T-helper 2 cell (primary cell): ENCODE measurements at regions not wholly inside any gene's neighbourhood (a gene's known extent, or its start where the extent isn't known, plus 50 kb on each side); places are given as distances from the start of the nearest gene placed in this dataset.
A peak's percentile ranks its signal among the peaks of the same experiment; 100 is the strongest.

Experiments
- DNase-seq, 5 experiments: peaks; one replicate each; pipeline versions ENCODE4 v3.0.0 to v3.0.0-alpha.2; 2012 to 2022

- DNase-seq: no peak
Observed at GRCh38 chr11:36817336-36817965, 219.4 kb upstream of the RAG2 start.

DNA sequence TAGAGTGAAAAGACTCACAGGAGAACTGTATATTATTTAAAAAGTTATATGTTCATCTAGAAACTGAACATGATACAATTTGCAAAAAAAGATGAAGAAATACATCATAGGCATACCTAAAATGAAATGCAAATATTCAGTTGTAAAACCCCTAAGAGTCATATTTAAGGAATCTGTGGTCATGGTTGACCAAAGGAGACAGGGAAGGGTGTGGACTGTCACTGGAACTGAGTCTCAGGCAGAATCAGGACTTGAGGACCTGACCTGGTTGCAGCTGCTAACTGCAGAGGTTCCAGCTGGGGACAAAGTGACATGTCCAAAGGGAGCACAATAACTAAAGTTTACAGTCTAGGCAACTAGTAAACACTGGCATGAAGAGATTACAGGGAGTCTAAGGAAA is 211.3 kb upstream of the RAG2 start:
- DNase-seq: no peak

DNA sequence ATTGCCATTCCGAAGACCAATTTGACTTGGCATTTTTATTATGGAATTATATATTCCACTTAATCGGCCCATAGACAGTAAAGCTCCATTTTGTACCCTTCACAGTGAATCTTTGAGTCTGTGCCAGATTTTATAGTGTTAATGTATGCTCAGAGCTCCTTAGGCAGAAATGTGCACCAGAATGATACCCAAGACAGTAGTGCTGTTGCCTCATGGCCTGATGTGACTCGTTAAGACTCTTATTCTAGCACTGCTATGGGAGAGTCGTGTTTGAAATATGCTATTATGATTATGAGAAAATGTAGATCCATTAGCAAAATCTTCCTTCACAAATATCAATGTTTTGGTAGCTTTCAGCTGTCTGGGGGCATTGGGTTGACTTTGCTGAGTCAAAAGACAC is 209.8 kb upstream of the RAG2 start:
- DNase-seq: no peak

GRCh38 chr11:36803084-36803483 is 205.0 kb upstream of the RAG2 start:
- DNase-seq: no peak

GRCh38 chr11:36792996-36793914 is 195.2 kb upstream of the RAG2 start:
- DNase-seq: no peak

- DNase-seq: no peak
Observed at GRCh38 chr11:36791957-36792356, 193.9 kb upstream of the RAG2 start.

GRCh38 chr11:36790526-36790925 is 192.5 kb upstream of the RAG2 start:
- DNase-seq: no peak

DNA sequence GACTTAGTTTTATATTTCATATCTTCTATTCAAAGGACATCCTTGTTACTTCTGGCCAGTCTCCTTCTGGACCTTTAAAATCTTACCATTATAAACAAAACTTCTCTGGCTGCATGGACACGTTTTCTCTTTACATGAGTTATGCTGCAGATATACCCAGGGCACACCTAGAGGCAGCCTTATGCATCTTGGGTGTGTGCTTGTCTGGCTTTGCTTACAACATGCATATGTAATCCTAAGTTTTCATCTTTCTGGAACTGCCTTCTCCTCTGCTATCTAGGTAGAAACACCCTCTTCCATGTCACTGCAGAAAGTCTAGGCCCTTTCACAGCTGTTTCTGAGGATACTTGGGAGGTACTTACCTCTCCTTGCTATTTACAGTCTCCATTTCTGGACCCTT is 185.8 kb upstream of the RAG2 start:
- no peak for DNase-seq

DNA sequence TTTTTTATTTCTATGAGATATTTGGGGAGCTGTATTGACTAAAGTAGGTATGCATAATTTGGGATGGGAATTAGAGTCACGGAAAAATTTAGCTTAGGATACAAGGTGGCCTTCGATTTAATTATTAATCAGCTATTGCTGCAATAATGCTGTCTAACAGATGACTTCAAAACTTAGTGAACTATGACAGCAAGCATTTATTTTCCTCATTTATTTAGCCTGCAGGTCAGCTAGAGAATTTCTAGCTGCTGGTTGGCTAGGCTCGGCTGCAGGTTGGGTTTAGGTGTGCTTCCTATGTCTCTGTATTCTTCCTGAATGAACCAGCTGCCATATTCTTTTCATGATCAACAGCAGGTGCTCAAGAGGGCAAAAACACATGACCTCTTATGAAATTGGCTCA is 181.8 kb upstream of the RAG2 start:
- no peak for DNase-seq

DNA sequence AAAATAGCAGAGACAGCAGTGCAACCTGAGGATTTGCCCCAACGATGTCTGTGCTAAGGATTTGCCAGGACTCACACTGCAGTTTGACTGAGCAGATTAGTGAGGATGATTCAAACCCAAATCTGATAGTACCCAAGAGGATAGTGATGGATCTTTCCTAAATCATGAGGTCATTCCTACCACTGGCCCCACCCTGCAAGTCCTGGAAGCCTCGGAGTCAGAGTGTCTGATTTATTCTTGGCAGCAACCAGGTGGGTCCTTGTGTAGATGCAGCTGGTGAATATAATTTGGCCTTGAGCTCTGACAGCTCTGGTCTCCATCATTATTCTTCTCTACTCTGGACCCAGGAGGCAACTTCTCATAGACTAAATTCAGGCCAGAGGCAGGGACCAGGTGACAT is 179.3 kb upstream of the RAG2 start:
- DNase-seq: no peak

GRCh38 chr11:36775756-36776155 is 177.7 kb upstream of the RAG2 start:
- no peak for DNase-seq

DNA sequence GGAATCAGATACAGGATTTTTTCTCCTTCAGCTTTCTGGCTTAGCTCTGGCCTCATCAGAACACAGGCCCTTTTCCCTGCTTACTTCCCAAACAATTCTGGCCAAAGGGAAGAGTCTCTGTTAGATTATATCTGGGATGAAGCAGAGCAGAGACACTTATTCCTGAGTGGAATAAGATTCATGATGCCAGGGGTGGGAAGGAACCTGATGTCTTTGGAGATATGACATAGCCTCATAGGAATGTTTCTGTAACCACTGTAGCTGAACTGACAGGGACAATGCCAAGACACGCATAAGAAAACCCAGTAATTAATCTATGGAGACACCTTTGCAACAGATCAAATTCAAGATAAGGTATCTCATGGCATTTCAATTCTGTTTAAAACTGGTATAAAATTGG is 177.1 kb upstream of the RAG2 start:
- DNase-seq: no peak

DNA sequence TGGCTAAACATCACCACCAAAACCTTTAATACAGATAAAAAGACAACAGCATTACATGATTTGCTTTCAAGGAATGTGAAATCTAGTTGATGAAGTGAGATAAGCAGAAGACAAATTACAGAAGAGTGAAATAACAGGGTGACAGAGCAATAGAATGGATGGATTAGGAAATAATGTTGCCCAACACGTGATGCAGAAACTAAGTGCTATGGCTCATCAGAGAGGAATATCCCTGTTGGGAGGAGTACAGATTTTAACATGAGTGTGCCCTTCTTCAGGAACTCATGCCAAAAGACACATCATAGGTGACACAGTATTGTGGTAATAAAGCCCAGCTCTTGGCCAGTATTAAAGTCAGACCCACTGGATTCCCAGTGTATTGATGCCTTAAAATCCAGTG is 176.6 kb upstream of the RAG2 start:
- no peak for DNase-seq

GRCh38 chr11:36763187-36763586 is 165.2 kb upstream of the RAG2 start:
- peak in 1 of 5 experiments; percentile 16 for DNase-seq

GRCh38 chr11:36757075-36757474 is 159.0 kb upstream of the RAG2 start:
- DNase-seq: no peak

DNA sequence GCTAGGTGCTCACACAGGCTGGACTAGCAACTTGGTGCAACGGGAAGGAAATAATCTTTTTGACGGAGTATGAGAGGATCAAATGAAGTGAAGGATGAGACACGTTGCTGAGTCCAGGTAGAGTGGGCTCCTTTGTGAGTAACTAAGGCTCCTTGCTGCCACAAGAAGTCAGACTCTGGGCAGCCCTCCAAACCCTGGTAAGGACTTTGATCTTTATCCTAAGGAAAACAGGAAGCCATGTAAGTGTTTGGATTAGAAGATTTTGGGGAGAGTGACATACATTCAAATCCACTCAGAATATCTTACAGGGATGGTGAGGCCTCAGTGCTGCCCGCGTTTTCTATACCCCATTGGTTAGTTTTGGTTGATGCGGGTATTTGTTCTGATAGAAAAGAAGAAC is 155.9 kb upstream of the RAG2 start:
- no peak for DNase-seq

GRCh38 chr11:36751996-36752395 is 154.0 kb upstream of the RAG2 start:
- DNase-seq: no peak

GRCh38 chr11:36751335-36751781 is 153.3 kb upstream of the RAG2 start:
- no peak for DNase-seq

DNA sequence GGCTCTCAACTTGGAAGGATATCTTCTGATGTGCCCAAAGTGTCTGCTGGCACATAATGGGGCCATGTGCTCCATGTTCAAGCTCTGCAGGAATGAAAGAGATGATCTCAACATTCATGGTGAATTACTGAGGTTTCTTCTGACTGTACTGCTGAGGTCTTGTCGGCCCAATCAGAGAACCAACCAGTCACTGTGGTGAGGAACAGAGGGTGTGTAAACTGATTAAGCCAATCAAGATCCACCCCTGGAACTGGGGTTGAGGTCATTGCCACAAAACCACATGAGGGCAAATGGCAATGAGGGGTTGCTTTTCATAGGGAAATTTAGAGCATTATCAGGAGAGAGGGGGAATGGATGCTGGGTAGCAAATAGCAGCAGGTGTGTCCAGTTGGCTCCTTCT is 152.3 kb upstream of the RAG2 start:
- peak in 1 of 5 experiments; percentile 23 for DNase-seq

GRCh38 chr11:36748836-36749235 is 150.8 kb upstream of the RAG2 start:
- DNase-seq: no peak

DNA sequence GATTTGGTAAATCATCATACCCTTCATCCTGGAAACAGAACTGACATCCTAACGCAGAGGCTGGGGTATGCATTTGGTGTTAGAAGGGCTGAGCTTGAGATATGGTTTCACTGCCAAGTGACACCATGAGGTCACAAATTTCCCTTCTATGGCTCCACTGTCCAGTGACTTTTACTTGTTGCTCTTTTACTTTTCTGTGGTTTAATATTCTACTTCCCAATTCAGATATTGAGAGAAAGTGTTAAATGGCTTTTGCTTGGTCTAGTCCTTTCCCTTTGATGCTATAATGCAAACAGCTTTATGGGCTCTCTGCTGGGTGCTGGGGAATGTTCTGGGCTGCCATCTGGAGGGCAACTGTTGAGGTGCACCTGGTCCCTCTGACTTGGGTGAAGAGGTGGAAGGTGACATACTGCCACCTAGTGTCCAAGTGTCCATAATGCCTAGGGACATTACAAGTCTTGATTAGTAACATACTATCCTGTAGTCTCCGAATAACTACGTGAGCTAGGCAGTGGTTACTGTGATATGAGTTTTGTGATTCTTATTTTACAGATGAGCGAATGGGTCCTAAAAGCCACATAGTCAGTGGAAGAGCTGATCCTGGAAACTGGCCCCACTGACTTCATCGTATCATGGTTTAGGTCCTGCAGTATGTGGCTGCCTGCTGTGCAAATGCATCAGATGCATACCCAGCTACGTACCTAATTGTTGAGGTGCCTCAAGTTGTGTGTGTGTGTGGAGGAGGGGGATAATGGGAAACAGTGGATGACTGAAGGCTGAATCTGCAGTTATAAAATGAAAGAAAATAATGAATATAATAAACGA is 149.1 kb upstream of the RAG2 start:
- DNase-seq: peak; percentile 46 to 88 (median 66)

DNA sequence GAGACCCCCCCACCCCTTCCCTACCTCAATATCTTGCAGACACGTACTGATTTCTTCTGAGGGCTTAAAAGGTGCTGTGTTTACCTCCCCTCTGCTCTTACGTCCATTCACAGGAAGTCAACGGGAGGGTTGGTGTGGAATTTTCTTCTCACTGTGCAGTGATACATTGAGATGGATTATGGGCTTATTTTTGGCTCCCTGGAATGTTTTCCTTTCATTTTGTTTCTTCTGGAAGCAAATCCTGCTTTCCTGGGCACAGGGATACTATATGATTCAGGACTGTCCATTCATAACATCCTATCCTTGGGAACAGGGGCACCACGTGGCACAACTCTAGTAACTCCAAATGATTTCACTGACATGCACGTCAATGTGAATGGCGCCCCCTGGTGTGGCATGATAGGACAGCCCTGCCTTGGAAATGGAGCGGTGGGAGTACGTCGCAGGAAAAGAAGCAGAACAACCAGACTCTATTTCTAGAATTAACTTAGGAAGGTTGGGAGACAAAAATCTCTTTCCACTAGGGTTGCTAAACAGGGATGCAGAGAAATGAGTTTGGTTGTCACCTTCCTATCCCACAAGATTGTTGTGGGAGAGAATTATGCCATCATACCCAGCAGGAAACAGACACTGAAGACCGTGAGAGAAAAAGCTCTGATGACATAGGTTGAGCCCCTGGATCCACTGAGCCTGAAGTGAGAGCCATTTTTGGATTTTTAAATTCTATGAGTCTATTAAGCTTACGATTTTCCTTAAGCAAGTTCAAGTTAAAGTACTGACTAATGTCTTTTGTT is 146.5 kb upstream of the RAG2 start:
- peak; percentile 9 to 54 (median 34) for DNase-seq
